ENCODE measurements at regions not wholly inside any gene's neighbourhood (a gene's known extent, or its start where the extent isn't known, plus 50 kb on each side); places are given as distances from the start of the nearest gene placed in this dataset.

- TF ChIP-seq CTCF (conservative IDR thresholded peaks at IDR 0.05 in 1 of 2, IDR thresholded peaks at IDR 0.05 in 1 of 2; ENCODE audit: low read depth in 1 of 2, low read length in 2 of 2) = no peak
- no peak for TF ChIP-seq EZH2 (IDR thresholded peaks at IDR 0.05; ENCODE audit: low read length, missing control alignments)
These were observed 415.8 kb downstream of the SPATA31D1 start for GRCh38 chr9:82404196-82404870.
